ENCODE measurements at regions not wholly inside any gene's neighbourhood (a gene's known extent, or its start where the extent isn't known, plus 50 kb on each side); places are given as distances from the start of the nearest gene placed in this dataset.

DNA sequence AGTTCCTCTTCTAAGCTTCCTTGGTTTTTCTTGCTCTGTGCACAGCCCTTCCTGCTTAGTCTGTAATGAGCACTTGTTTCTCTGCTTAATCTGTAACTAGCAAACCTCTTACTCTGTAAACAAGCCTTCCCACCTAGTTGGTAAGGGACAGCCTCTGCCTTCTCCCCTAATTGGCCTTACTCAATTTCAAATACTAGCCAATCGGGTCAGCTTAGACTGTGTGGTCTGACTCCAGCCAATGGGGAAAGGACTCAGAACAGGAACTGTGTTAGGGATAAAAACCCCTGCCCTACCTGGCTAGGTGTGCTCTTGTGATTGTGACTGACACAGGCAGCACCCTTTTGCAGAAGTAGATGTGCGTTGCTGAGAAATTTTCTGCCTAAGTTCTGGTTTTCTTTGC is 136.5 kb upstream of the AADAT start:
- Histone ChIP-seq H4K20me1 (ENCODE audit: insufficient read depth, low read length) (no peaks in the 10 kb centered on the region), H3K79me2 (ENCODE audit: insufficient read depth, low read length) (no peaks in the 10 kb centered on the region), H3K9me3 (ENCODE audit: low read depth, low read length) (no peaks in the 10 kb centered on the region), H3K4me2 (ENCODE audit: insufficient read depth, low read length) (no peak overlapping the region), H3K36me3 (ENCODE audit: insufficient read depth, low read length) (no peaks in the 10 kb centered on the region), H3K27ac (ENCODE audit: low read depth, low read length) (no peak overlapping the region), H3K4me3 (ENCODE audit: insufficient read depth, low read length) (no peak overlapping the region), H3K4me1 (ENCODE audit: insufficient read depth, low read length) (no peaks in the 10 kb centered on the region), H2AFZ (ENCODE audit: low read length) (no peak overlapping the region), H3K27me3 (ENCODE audit: insufficient read depth, low read length) (no peaks in the 10 kb centered on the region)
- TF ChIP-seq, protein P1, sequence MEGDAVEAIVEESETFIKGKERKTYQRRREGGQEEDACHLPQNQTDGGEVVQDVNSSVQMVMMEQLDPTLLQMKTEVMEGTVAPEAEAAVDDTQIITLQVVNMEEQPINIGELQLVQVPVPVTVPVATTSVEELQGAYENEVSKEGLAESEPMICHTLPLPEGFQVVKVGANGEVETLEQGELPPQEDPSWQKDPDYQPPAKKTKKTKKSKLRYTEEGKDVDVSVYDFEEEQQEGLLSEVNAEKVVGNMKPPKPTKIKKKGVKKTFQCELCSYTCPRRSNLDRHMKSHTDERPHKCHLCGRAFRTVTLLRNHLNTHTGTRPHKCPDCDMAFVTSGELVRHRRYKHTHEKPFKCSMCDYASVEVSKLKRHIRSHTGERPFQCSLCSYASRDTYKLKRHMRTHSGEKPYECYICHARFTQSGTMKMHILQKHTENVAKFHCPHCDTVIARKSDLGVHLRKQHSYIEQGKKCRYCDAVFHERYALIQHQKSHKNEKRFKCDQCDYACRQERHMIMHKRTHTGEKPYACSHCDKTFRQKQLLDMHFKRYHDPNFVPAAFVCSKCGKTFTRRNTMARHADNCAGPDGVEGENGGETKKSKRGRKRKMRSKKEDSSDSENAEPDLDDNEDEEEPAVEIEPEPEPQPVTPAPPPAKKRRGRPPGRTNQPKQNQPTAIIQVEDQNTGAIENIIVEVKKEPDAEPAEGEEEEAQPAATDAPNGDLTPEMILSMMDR (IDR thresholded peaks at IDR 0.05; ENCODE audit: extremely low read depth, low read depth, low read length), result no peak
- no peak for DNase-seq (ENCODE audit: insufficient read length, low spot score, missing footprints)

DNA sequence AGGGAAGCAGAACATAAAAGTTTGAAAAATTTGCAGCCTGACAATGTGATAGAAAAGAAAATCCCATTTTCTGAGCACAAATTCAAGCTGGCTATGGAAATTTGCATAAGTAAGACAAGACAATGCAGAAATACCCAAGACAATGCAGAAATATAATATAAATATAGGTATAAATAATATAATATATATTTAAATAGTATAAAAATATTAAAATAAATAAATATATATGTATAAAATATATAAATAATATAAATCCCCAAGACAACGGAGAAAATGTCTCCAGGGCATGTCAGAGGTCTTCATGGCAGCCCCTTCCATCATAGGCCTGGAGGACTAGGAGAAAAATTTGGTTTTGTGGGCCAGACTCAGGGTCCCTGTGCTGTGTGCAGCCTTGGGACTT is 125.0 kb upstream of the AADAT start:
- TF ChIP-seq, protein P1 (IDR thresholded peaks at IDR 0.05; ENCODE audit: extremely low read depth, low read depth, low read length), result no peak
- no peak overlapping the region for H3K4me2 ChIP-seq (ENCODE audit: insufficient read depth, low read length)
- no peaks in the 10 kb centered on the region for H3K4me1 ChIP-seq (ENCODE audit: insufficient read depth, low read length)

DNA sequence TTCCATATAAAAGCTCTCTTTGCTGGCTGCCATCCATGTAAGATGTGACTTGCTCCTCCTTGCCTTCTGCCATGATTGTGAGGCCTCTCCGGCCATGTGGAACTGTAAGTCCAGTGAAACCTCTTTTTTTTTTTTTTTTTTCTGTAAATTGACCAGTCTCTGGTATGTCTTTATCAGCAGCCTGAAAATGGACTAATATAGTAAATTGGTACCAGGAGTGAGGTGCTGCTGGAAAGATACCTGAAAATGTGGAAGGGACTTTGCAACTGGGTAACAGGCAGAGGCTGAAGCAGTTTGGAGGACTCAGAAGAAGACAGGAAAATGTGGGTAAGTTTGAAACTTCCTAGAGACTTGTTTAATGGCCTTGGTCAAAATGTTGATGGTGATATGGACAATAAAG is 124.3 kb upstream of the AADAT start:
- Histone ChIP-seq H2AFZ (ENCODE audit: low read length) (no peak overlapping the region), H3K79me2 (ENCODE audit: insufficient read depth, low read length) (no peaks in the 10 kb centered on the region), H3K4me2 (ENCODE audit: insufficient read depth, low read length) (no peak overlapping the region), H3K4me3 (ENCODE audit: insufficient read depth, low read length) (no peak overlapping the region), H4K20me1 (ENCODE audit: insufficient read depth, low read length) (no peaks in the 10 kb centered on the region), H3K4me1 (ENCODE audit: insufficient read depth, low read length) (no peaks in the 10 kb centered on the region), H3K36me3 (ENCODE audit: insufficient read depth, low read length) (no peaks in the 10 kb centered on the region), H3K27ac (ENCODE audit: low read depth, low read length) (no peak overlapping the region), H3K27me3 (ENCODE audit: insufficient read depth, low read length) (no peaks in the 10 kb centered on the region), H3K9me3 (ENCODE audit: low read depth, low read length) (no peaks in the 10 kb centered on the region)
- no peak for DNase-seq (ENCODE audit: insufficient read length, low spot score, missing footprints)
- TF ChIP-seq, protein P1 (IDR thresholded peaks at IDR 0.05; ENCODE audit: extremely low read depth, low read depth, low read length), result no peak

More for the DNA sequence above, 125.0 kb upstream of the AADAT start:
- Histone ChIP-seq H3K9me3 (ENCODE audit: low read depth, low read length) (no peaks in the 10 kb centered on the region), H3K27me3 (ENCODE audit: insufficient read depth, low read length) (no peaks in the 10 kb centered on the region), H4K20me1 (ENCODE audit: insufficient read depth, low read length) (no peaks in the 10 kb centered on the region), H3K4me3 (ENCODE audit: insufficient read depth, low read length) (no peak overlapping the region), H2AFZ (ENCODE audit: low read length) (no peak overlapping the region), H3K36me3 (ENCODE audit: insufficient read depth, low read length) (no peaks in the 10 kb centered on the region), H3K79me2 (ENCODE audit: insufficient read depth, low read length) (no peaks in the 10 kb centered on the region), H3K27ac (ENCODE audit: low read depth, low read length) (no peak overlapping the region)
- DNase-seq (ENCODE audit: insufficient read length, low spot score, missing footprints), result no peak

DNA sequence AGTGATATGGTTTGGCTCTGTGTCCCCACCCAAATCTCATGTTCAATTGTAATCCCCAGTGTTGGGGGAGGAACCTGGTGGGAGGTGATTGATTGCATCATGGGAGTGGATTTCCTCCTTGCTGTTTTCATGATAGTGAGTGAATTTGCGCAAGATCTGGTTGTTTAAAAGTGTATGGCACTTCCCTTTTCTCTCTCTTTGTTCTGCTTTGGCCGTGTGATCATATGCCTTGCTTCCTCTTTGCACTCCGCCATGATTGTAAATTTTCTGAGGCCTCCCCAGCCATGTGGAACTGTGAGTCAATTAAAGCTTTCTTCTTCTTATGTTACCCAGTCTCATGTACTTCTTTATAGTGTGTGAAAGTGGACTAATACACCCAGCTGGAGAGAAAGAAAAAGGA is 113.0 kb upstream of the AADAT start:
- no peak for DNase-seq (ENCODE audit: insufficient read length, low spot score, missing footprints)
- TF ChIP-seq, protein P1 (IDR thresholded peaks at IDR 0.05; ENCODE audit: extremely low read depth, low read depth, low read length), result no peak
- Histone ChIP-seq H4K20me1 (ENCODE audit: insufficient read depth, low read length) (no peaks in the 10 kb centered on the region), H3K27ac (ENCODE audit: low read depth, low read length) (no peak overlapping the region), H2AFZ (ENCODE audit: low read length) (no peak overlapping the region), H3K79me2 (ENCODE audit: insufficient read depth, low read length) (no peaks in the 10 kb centered on the region), H3K9me3 (ENCODE audit: low read depth, low read length) (no peaks in the 10 kb centered on the region), H3K4me2 (ENCODE audit: insufficient read depth, low read length) (no peak overlapping the region), H3K4me1 (ENCODE audit: insufficient read depth, low read length) (no peaks in the 10 kb centered on the region), H3K27me3 (ENCODE audit: insufficient read depth, low read length) (no peaks in the 10 kb centered on the region), H3K4me3 (ENCODE audit: insufficient read depth, low read length) (no peak overlapping the region), H3K36me3 (ENCODE audit: insufficient read depth, low read length) (no peaks in the 10 kb centered on the region)

Measured in osteoblast (primary cell).